ENCODE measurements at regions not wholly inside any gene's neighbourhood (a gene's known extent, or its start where the extent isn't known, plus 50 kb on each side); places are given as distances from the start of the nearest gene placed in this dataset.

GRCh38 chr11:25615069-25615468 is 716.9 kb upstream of the ANO3 start:
- DNase-seq = no peak
- H3K27ac ChIP-seq = no peak overlapping the region
- no peaks in the 10 kb centered on the region for H3K27me3 ChIP-seq
- H3K36me3 ChIP-seq (replicated peaks in 1 of 2) = no peaks in the 10 kb centered on the region
- no peaks in the 10 kb centered on the region for H3K9me3 ChIP-seq (replicated peaks in 1 of 3)
- WGBS, 4 donors = 44 to 48% (median 46%) methylated on average over 2 of the region's 2 CpGs
- H3K4me1 ChIP-seq (replicated peaks in 1 of 2) = no peaks in the 10 kb centered on the region
- intact Hi-C loops (cut with DNase I) = no loop called here
- TF ChIP-seq, protein P1, sequence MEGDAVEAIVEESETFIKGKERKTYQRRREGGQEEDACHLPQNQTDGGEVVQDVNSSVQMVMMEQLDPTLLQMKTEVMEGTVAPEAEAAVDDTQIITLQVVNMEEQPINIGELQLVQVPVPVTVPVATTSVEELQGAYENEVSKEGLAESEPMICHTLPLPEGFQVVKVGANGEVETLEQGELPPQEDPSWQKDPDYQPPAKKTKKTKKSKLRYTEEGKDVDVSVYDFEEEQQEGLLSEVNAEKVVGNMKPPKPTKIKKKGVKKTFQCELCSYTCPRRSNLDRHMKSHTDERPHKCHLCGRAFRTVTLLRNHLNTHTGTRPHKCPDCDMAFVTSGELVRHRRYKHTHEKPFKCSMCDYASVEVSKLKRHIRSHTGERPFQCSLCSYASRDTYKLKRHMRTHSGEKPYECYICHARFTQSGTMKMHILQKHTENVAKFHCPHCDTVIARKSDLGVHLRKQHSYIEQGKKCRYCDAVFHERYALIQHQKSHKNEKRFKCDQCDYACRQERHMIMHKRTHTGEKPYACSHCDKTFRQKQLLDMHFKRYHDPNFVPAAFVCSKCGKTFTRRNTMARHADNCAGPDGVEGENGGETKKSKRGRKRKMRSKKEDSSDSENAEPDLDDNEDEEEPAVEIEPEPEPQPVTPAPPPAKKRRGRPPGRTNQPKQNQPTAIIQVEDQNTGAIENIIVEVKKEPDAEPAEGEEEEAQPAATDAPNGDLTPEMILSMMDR (IDR thresholded peaks at IDR 0.05) = no peak
- no peak for TF ChIP-seq POLR2A (IDR thresholded peaks at IDR 0.05)
- no peak overlapping the region for H3K4me3 ChIP-seq

GRCh38 chr11:25615841-25616240 is 716.1 kb upstream of the ANO3 start:
- no peak for TF ChIP-seq POLR2A (IDR thresholded peaks at IDR 0.05)
- TF ChIP-seq, protein P1 (IDR thresholded peaks at IDR 0.05) = no peak
- no peaks in the 10 kb centered on the region for H3K9me3 ChIP-seq (replicated peaks in 1 of 3)
- H3K4me1 ChIP-seq (replicated peaks in 1 of 2) = no peaks in the 10 kb centered on the region
- H3K36me3 ChIP-seq (replicated peaks in 1 of 2) = no peaks in the 10 kb centered on the region
- no peak for DNase-seq
- H3K4me3 ChIP-seq = no peak overlapping the region
- intact Hi-C loops (cut with DNase I) = no loop called here
- H3K27ac ChIP-seq = no peak overlapping the region
- no peaks in the 10 kb centered on the region for H3K27me3 ChIP-seq
- 91 to 99% (median 92%) methylated on average over 2 of the region's 2 CpGs for WGBS, 4 donors

GRCh38 chr11:25625094-25625493 is 706.8 kb upstream of the ANO3 start:
- 76 to 91% (median 76%) methylated on average over 3 of the region's 3 CpGs for WGBS, 4 donors
- TF ChIP-seq, protein P1 (IDR thresholded peaks at IDR 0.05) = no peak
- no peak for TF ChIP-seq POLR2A (IDR thresholded peaks at IDR 0.05)
- intact Hi-C loops (cut with DNase I) = no loop called here
- H3K4me1 ChIP-seq (replicated peaks in 1 of 2) = no peaks in the 10 kb centered on the region
- no peaks in the 10 kb centered on the region for H3K36me3 ChIP-seq (replicated peaks in 1 of 2)
- H3K27ac ChIP-seq = no peak overlapping the region
- H3K27me3 ChIP-seq = no peaks in the 10 kb centered on the region
- no peaks in the 10 kb centered on the region for H3K9me3 ChIP-seq (replicated peaks in 1 of 3)
- no peak overlapping the region for H3K4me3 ChIP-seq
- DNase-seq = no peak

DNA sequence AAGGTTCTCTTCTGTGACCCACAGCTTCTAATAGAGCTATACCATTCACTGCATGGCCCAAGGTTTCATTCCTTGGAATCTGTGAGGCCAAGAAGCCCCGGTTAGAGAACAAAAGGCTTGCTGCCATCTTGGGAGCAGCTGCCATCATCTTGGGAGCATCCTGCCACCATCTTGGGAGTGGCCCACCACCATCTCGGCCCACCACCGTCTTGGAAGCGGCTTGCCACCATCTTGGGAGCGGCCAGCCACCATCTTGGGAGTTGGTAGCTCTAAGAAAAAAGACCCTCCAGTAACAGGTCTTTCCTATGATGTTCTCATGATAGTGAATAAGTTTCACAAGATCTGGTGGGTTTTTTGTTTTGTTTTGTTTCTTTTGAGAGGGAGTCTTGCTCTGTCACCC is 703.9 kb upstream of the ANO3 start:
- H3K36me3 ChIP-seq (replicated peaks in 1 of 2) = no peaks in the 10 kb centered on the region
- intact Hi-C loops (cut with DNase I) = no loop called here

More for the DNA sequence above, 703.9 kb upstream of the ANO3 start:
- Histone ChIP-seq H3K4me1 (replicated peaks in 1 of 2) (no peaks in the 10 kb centered on the region), H3K9me3 (replicated peaks in 1 of 3) (no peaks in the 10 kb centered on the region), H3K27me3 (no peaks in the 10 kb centered on the region), H3K4me3 (no peak overlapping the region), H3K27ac (no peak overlapping the region)
- TF ChIP-seq POLR2A (IDR thresholded peaks at IDR 0.05) = no peak
- TF ChIP-seq, protein P1 (IDR thresholded peaks at IDR 0.05) = no peak
- 70 to 87% (median 83%) methylated on average over 5 of the region's 5 CpGs for WGBS, 4 donors
- no peak for DNase-seq

All from adrenal gland (tissue), 9 donors.